ENCODE measurements at regions not wholly inside any gene's neighbourhood (a gene's known extent, or its start where the extent isn't known, plus 50 kb on each side); places are given as distances from the start of the nearest gene placed in this dataset.

DNA sequence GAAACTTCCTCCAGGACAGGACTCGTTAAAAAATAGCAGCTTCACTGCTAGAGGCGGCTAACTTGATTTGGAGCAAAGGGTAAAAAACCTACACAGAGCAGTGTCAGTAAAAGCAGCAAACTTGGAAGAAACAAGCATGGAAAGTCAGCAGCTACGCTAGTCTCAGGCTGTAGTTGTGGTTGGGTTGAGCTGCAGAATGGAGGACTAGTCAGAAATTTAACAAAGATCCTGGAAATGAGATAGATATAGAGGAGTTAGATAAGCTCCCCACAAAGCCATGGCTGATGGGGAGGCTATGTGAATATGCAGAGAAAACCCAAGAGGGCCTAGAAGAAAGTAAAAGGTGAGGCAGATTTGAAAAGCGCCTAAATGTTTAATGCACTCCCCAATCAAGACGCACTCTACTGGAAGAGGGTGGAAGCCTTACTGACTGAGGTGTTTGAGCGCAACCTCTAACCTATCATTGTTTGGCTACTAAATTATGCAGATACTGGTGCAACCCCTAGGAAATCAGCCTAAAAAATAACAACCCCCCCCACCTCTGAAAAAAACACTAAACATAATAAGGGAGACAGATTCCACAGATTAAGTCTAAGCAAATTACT lies 99.7 kb upstream of the TMEM168 start:
- Histone ChIP-seq H3K9me3 (no peaks in the 10 kb centered on the region), H3K4me3 (no peak overlapping the region), H3K4me1 (peaks cover 0 to 42% (median 8%) of the 10 kb centered on the region in 6 donors), H3K27ac (peak overlapping the region in 1 of 8 donors; percentile 4), H3K36me3 (peaks cover 0 to 38% (median 11%) of the 10 kb centered on the region in 6 donors), H3K27me3 (replicated peaks in 1 of 7) (no peaks in the 10 kb centered on the region)
- 79 to 85% (median 81%) methylated on average over 6 of the region's 6 CpGs for WGBS, 5 donors
- DNase-seq, result no peak
- TF ChIP-seq, protein P1, sequence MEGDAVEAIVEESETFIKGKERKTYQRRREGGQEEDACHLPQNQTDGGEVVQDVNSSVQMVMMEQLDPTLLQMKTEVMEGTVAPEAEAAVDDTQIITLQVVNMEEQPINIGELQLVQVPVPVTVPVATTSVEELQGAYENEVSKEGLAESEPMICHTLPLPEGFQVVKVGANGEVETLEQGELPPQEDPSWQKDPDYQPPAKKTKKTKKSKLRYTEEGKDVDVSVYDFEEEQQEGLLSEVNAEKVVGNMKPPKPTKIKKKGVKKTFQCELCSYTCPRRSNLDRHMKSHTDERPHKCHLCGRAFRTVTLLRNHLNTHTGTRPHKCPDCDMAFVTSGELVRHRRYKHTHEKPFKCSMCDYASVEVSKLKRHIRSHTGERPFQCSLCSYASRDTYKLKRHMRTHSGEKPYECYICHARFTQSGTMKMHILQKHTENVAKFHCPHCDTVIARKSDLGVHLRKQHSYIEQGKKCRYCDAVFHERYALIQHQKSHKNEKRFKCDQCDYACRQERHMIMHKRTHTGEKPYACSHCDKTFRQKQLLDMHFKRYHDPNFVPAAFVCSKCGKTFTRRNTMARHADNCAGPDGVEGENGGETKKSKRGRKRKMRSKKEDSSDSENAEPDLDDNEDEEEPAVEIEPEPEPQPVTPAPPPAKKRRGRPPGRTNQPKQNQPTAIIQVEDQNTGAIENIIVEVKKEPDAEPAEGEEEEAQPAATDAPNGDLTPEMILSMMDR (IDR thresholded peaks at IDR 0.05 in 8 of 11, conservative IDR thresholded peaks at IDR 0.05 in 3 of 11), result no peak
- no peak for TF ChIP-seq POLR2A (IDR thresholded peaks at IDR 0.05)
- TF ChIP-seq POLR2AphosphoS5 (IDR thresholded peaks at IDR 0.05), result no peak
- intact Hi-C loops (cut with DNase I; ENCODE audit: low total_unique reads), result loop anchor here (10.0 kb wide), 1 partner anchor 335 kb away; no protein-coding TSS in a partner anchor

DNA sequence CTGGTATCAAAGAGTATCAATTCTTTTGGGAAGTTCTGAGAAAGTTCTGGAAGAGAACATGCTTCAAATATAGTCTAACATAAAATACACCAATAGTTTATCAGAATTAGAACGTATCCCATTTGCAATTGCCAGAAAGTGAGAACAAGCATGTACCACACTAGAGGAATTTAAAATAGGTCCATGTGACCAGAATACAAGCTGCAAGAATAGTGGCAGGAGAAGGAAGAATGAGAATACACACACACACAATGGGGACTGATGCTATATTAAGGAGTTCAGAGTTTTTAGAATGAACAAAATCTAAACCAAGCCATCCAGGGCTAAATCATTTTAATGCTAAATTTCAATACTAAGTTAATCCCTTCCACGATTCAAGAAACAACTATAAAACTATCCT lies 99.1 kb upstream of the TMEM168 start:
- Histone ChIP-seq H3K27ac (no peak overlapping the region), H3K4me3 (no peak overlapping the region), H3K9me3 (no peaks in the 10 kb centered on the region), H3K36me3 (peaks cover 0 to 37% (median 6%) of the 10 kb centered on the region in 6 donors), H3K4me1 (peaks cover 0 to 42% (median 8%) of the 10 kb centered on the region in 6 donors), H3K27me3 (replicated peaks in 1 of 7) (no peaks in the 10 kb centered on the region)
- WGBS, 5 donors, result 72 to 89% (median 81%) methylated on average over 2 of the region's 2 CpGs
- intact Hi-C loops (cut with DNase I; ENCODE audit: low total_unique reads), result no loop called here
- no peak for DNase-seq
- TF ChIP-seq, protein P1 (IDR thresholded peaks at IDR 0.05 in 8 of 11, conservative IDR thresholded peaks at IDR 0.05 in 3 of 11), result no peak
- TF ChIP-seq POLR2AphosphoS5 (IDR thresholded peaks at IDR 0.05) (no peak), POLR2A (IDR thresholded peaks at IDR 0.05) (no peak)

DNA sequence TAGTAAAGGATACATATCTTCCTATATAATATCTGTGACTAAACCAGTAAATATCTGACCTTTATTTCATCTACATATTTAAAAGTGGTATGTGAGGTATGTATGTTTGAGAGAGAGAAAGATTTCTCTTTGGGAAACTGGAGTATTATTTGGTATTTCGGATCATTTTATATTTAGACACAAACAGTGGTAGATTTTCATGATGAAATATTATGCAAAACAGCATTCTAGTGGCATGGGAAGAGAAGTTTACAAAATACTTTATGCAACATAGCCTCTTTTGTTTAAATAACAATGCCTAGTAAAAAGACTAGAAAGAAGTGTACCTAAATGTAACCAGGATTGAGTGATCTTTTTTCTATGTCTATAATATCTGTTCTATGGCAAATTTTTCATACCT lies 98.6 kb upstream of the TMEM168 start:
- peaks cover 0 to 45% (median 10%) of the 10 kb centered on the region in 6 donors for H3K4me1 ChIP-seq
- DNase-seq, result no peak
- peaks cover 0 to 3% (median 0%) of the 10 kb centered on the region in 8 donors for H3K9me3 ChIP-seq
- H3K27ac ChIP-seq, result no peak overlapping the region
- 41 to 92% (median 76%) methylated on average over 1 of the region's 1 CpG for WGBS, 5 donors
- TF ChIP-seq POLR2A (IDR thresholded peaks at IDR 0.05), result no peak
- TF ChIP-seq POLR2AphosphoS5 (IDR thresholded peaks at IDR 0.05), result no peak
- intact Hi-C loops (cut with DNase I; ENCODE audit: low total_unique reads), result no loop called here
- peaks cover 0 to 32% (median 5%) of the 10 kb centered on the region in 6 donors for H3K36me3 ChIP-seq
- no peaks in the 10 kb centered on the region for H3K27me3 ChIP-seq (replicated peaks in 1 of 7)
- no peak overlapping the region for H3K4me3 ChIP-seq

DNA sequence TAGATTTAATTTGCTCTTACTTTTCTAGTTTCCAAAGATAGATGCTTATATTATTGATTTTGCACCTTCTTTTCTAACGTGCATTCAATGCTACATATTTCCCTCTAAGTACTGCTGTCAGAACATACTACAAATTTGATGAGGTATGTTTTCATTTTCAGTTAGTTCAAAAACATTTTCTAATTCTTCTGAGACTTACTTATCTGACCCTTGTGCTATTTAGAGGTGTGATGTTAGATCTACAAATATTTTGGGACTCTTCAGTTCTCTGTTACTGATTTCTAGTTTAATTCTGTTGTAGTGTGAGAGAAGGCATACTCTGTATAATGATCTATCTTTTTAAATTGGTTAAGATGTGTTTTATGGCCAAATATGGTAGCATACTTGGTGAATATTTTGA lies 97.8 kb upstream of the TMEM168 start:
- intact Hi-C loops (cut with DNase I; ENCODE audit: low total_unique reads), result no loop called here
- TF ChIP-seq POLR2A (IDR thresholded peaks at IDR 0.05) (no peak), POLR2AphosphoS5 (IDR thresholded peaks at IDR 0.05) (no peak)
- TF ChIP-seq, protein P1 (IDR thresholded peaks at IDR 0.05 in 8 of 11, conservative IDR thresholded peaks at IDR 0.05 in 3 of 11), result no peak
- 56 to 78% (median 71%) methylated on average over 1 of the region's 1 CpG for WGBS, 5 donors

More for the DNA sequence above, 97.8 kb upstream of the TMEM168 start:
- H3K4me3 ChIP-seq, result no peak overlapping the region
- H3K27me3 ChIP-seq (replicated peaks in 1 of 7), result no peaks in the 10 kb centered on the region
- H3K4me1 ChIP-seq, result peaks cover 0 to 53% (median 18%) of the 10 kb centered on the region in 6 donors
- H3K27ac ChIP-seq, result peak overlapping the region in 3 of 8 donors; percentile 15 to 71 (median 70)
- peaks cover 0 to 3% (median 0%) of the 10 kb centered on the region in 8 donors for H3K9me3 ChIP-seq
- peaks cover 0 to 24% (median under 1%) of the 10 kb centered on the region in 6 donors for H3K36me3 ChIP-seq
- DNase-seq, result no peak

Measured in spleen (tissue), 11 donors.